ENCODE measurements at regions not wholly inside any gene's neighbourhood (a gene's known extent, or its start where the extent isn't known, plus 50 kb on each side); places are given as distances from the start of the nearest gene placed in this dataset.

DNA sequence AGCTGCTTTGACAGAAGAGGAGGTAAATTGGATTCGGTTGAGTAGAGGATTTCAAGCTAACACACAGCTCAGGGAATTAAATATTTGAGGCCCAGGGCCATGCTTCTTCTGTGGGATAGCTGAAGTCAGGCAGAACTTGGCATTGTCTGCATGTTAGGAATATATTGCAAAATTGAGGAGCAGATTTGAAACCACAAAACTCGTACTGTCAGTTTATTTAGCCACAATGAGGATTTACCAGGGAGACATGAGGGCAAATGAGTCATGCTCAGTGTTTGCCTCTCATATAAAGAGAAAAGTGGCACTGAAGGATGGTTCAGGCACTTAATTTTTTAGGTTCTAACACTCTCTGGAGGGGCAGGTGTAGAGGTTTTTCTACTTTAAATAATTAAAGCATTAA lies 83.0 kb upstream of the PRLR start:
- H3K9me3 ChIP-seq: no peaks in the 10 kb centered on the region
- H3K4me1 ChIP-seq: peaks cover 0 to 48% (median 3%) of the 10 kb centered on the region in 3 donors
- DNase-seq: no peak
- no peak overlapping the region for H3K27ac ChIP-seq
- intact Hi-C loops (cut with DNase I): no loop called here
- no peaks in the 10 kb centered on the region for H3K27me3 ChIP-seq
- WGBS, 2 donors: 6 to 21% methylated on average over 2 of the region's 2 CpGs
- TF ChIP-seq, protein P1, sequence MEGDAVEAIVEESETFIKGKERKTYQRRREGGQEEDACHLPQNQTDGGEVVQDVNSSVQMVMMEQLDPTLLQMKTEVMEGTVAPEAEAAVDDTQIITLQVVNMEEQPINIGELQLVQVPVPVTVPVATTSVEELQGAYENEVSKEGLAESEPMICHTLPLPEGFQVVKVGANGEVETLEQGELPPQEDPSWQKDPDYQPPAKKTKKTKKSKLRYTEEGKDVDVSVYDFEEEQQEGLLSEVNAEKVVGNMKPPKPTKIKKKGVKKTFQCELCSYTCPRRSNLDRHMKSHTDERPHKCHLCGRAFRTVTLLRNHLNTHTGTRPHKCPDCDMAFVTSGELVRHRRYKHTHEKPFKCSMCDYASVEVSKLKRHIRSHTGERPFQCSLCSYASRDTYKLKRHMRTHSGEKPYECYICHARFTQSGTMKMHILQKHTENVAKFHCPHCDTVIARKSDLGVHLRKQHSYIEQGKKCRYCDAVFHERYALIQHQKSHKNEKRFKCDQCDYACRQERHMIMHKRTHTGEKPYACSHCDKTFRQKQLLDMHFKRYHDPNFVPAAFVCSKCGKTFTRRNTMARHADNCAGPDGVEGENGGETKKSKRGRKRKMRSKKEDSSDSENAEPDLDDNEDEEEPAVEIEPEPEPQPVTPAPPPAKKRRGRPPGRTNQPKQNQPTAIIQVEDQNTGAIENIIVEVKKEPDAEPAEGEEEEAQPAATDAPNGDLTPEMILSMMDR (IDR thresholded peaks at IDR 0.05): no peak
- no peak for TF ChIP-seq POLR2A (IDR thresholded peaks at IDR 0.05)
- no peaks in the 10 kb centered on the region for H3K36me3 ChIP-seq
- H3K4me3 ChIP-seq: no peak overlapping the region

DNA sequence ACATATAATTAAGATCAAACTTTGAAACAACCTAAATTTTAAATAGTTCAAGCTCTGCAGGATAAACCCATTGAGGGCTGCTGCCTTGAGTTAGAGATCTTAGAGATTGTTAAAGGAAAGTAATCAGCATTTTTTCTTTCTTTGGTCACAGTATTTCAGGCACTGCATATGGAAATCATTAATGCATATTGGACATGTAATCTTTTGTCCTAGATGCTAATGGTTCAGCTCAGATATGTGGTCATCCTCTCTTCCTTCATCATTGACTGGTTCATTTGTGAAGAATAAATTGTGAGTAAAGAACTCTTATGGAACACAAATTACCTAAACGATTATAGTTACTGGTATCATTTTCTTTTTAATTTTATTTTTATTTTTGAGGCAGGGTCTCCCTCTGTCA lies 82.0 kb upstream of the PRLR start:
- Histone ChIP-seq H3K36me3 (no peaks in the 10 kb centered on the region), H3K4me3 (no peak overlapping the region), H3K9me3 (no peaks in the 10 kb centered on the region), H3K27me3 (no peaks in the 10 kb centered on the region), H3K27ac (no peak overlapping the region), H3K4me1 (peaks cover 0 to 43% (median 3%) of the 10 kb centered on the region in 3 donors)
- 50 to 64% methylated on average over 1 of the region's 1 CpG for WGBS, 2 donors
- intact Hi-C loops (cut with DNase I): no loop called here
- DNase-seq: no peak
- no peak for TF ChIP-seq POLR2A (IDR thresholded peaks at IDR 0.05)
- TF ChIP-seq, protein P1 (IDR thresholded peaks at IDR 0.05): no peak

DNA sequence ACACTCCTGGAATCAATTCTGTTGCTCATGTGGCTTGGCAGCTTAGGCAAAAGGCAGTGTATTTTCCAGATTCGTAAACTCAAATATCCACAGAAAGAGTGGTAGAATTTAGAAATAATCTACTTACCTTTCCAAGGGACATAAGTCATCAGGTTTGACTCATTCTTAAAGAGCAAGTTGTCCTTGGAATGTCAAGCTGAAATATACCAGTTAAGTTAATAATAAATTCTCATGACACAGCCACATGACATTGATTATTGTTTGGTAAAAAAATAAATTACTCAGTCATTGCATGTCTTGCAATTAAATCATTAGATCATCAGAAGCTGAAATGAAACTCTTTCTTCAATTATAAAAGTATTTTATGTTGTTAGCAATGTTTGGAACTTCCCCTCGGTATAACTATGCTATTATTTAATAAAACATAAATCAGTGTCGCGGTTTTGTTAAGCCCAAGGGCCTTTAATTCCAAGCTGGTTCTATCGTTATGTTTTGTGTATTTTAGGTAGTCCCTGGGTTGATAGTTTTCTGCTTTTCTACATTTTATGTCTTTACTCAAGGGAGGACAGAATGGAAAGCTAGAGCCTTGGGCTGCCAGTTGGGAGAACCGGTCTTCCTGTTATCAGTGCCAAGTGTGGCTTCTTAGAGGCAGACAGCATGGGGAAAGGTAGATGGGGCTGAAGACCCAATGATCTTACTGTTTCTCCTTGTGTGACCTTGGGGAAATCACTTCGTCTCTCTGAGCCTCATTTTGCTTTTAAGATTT lies 79.3 kb upstream of the PRLR start:
- H3K27me3 ChIP-seq: no peaks in the 10 kb centered on the region
- intact Hi-C loops (cut with DNase I): no loop called here
- no peak overlapping the region for H3K4me3 ChIP-seq
- H3K27ac ChIP-seq: no peak overlapping the region
- peaks cover 0 to 50% (median 3%) of the 10 kb centered on the region in 3 donors for H3K4me1 ChIP-seq
- no peaks in the 10 kb centered on the region for H3K36me3 ChIP-seq
- WGBS, 2 donors: 44 to 61% methylated on average over 7 of the region's 7 CpGs
- H3K9me3 ChIP-seq: no peaks in the 10 kb centered on the region
- DNase-seq: no peak
- TF ChIP-seq, protein P1 (IDR thresholded peaks at IDR 0.05): no peak
- TF ChIP-seq POLR2A (IDR thresholded peaks at IDR 0.05): no peak

DNA sequence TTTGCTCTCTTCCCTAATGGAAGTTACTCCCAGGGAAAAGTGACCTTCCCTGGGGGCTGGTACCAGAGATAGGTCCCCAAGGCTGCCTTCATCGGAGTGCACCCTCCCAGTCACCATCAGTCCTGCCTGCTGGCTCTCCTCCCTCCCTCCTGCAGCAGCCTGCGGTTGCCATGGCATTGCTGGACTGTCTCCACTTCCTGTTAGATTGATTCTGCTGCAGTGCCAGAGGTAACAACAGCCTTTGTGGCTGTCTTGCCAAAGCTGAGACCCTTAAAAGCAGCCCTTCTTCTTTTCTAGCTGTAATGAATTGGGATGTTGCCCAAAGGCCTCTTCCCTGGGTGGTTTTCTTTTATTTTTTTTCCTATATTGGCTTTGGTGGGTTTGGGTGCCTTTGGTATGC lies 78.1 kb upstream of the PRLR start:
- Histone ChIP-seq H3K27ac (no peak overlapping the region), H3K4me1 (peaks cover 0 to 45% (median 3%) of the 10 kb centered on the region in 3 donors), H3K9me3 (no peaks in the 10 kb centered on the region), H3K36me3 (no peaks in the 10 kb centered on the region), H3K4me3 (no peak overlapping the region), H3K27me3 (no peaks in the 10 kb centered on the region)
- 14 to 41% methylated on average over 2 of the region's 2 CpGs for WGBS, 2 donors
- DNase-seq: no peak
- no peak for TF ChIP-seq POLR2A (IDR thresholded peaks at IDR 0.05)
- TF ChIP-seq, protein P1 (IDR thresholded peaks at IDR 0.05): no peak
- intact Hi-C loops (cut with DNase I): no loop called here

DNA sequence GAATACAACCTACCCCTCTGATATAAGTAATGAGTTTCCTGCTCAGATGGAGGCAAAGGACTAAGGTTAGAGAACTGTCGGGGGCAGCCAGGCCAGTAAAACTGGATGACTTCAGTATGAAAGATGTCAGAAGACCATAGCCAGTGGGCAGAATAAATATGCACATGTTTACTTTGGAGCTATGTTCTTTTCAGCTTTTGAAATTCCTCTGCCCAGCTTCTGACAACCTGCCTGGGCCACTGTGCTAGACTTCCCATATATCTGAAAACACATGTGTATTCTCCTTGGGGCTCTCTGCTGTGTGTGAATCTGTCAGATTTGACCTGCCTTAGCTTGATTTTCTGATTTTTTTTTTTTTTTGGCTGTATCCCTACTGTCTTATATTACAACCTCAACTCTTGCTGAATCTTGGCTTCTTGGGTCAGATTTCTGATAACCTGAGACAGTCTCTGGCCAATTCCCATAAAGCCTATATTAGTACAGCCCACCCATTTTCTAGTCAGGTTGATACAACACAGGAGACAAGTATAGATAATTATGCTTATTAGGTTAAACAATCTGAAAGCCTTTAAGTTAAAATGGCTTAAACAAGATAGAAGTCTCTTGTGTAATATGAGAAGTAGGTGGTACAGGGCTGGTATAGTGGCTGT lies 76.6 kb upstream of the PRLR start:
- Histone ChIP-seq H3K27ac (no peak overlapping the region), H3K4me3 (no peak overlapping the region), H3K4me1 (peaks cover 0 to 39% (median 0%) of the 10 kb centered on the region in 3 donors), H3K36me3 (no peaks in the 10 kb centered on the region), H3K9me3 (no peaks in the 10 kb centered on the region), H3K27me3 (no peaks in the 10 kb centered on the region)
- DNase-seq: no peak
- intact Hi-C loops (cut with DNase I): no loop called here
- WGBS, 2 donors: 33 to 54% methylated on average over 1 of the region's 1 CpG
- TF ChIP-seq, protein P1 (IDR thresholded peaks at IDR 0.05): no peak
- TF ChIP-seq POLR2A (IDR thresholded peaks at IDR 0.05): no peak

Measured in esophagus squamous epithelium (tissue), 5 donors.